HCT116 (cell line): ENCODE measurements at regions not wholly inside any gene's neighbourhood (a gene's known extent, or its start where the extent isn't known, plus 50 kb on each side); places are given as distances from the start of the nearest gene placed in this dataset.

ENCODE experiments used
- ATAC-seq: fragments of 200-7000 bp; cut with Tn5 transposase; 2 replicates; pipeline ENCODE4 v1.9.1; 2020; ENCODE audit warnings: mild to moderate bottlenecking, moderate library complexity
- BruUV-seq: library from RNA; stranded (reverse); fragments of 400-500 nt; replicated peaks from 2 replicates; lab custom pipeline; 2021; lab: Mats Ljungman, UMichigan
- CTCF ChIA-PET: fragments of 300-600 bp; sonication (Branson Sonifier 250); formaldehyde crosslinking; loops from one replicate; lab custom pipeline; 2021; ENCODE audit warnings: antibody characterized with exemption; lab: Charles Lee
- POLR2A ChIA-PET: fragments of 300-600, 350-600 bp; sonication (Branson Sonifier 250); formaldehyde crosslinking; loops from one replicate; lab custom pipeline; 2021; ENCODE audit warnings: antibody characterized with exemption; lab: Charles Lee
- RAD21 ChIA-PET, 2 experiments: fragments of 300-600 bp; sonication (Branson Sonifier 250); formaldehyde crosslinking; loops; one replicate each; lab custom pipeline; 2023; ENCODE audit warnings: low total read pairs in 2 of 2; ENCODE audit not compliant: uncharacterized antibody in 2 of 2, unreplicated experiment in 2 of 2, low non-redundant PET in 1 of 2; lab: Charles Lee
- DNase-seq: peaks from one replicate; pipeline ENCODE4 v3.0.0-alpha.2; 2010; ENCODE audit warnings: low read depth, low spot score
- H2AFZ ChIP-seq: fragments of 200-600 bp; shearing (Covaris generic), sonication (generic); 2 replicates; pipeline ENCODE4 v1.6.1; 2017; ENCODE audit warnings: low read depth, mixed run types, mixed read lengths, antibody characterized with exemption, low read length; ENCODE audit not compliant: poor library complexity, severe bottlenecking
- H3K27ac ChIP-seq: 2 replicates; pipeline ENCODE4 v1.5.1; 2012; ENCODE audit warnings: low read depth, low read length
- H3K27me3 ChIP-seq: fragments of 200-600 bp; sonication (generic); 2 replicates; pipeline ENCODE4 v1.6.1; 2016; ENCODE audit warnings: mixed run types, low read length, mixed read lengths; ENCODE audit not compliant: insufficient read depth
- H3K36me3 ChIP-seq, 2 experiments: fragments of 200-500 bp in 1 of 2; fragments of 200-600 bp in 1 of 2; sonication (Bioruptor generic) in 1 of 2; sonication (generic) in 1 of 2; 2 replicates each; pipeline versions ENCODE4 v1.5.1 to v1.6.1; 2014 to 2016; ENCODE audit warnings: low read length in 2 of 2, inconsistent platforms in 1 of 2, mixed read lengths in 1 of 2, mixed run types in 1 of 2; ENCODE audit not compliant: insufficient read depth in 2 of 2, control insufficient read depth in 1 of 2
- H3K4me1 ChIP-seq, 2 experiments: fragments of 200-600 bp in 1 of 2; sonication (generic) in 1 of 2; 2 replicates each; pipeline versions ENCODE4 v1.5.1 to v1.6.1; 2012 to 2017; ENCODE audit warnings: low read length in 2 of 2, inconsistent platforms in 1 of 2, mild to moderate bottlenecking in 1 of 2, mixed read lengths in 1 of 2, mixed run types in 1 of 2, moderate library complexity in 1 of 2; ENCODE audit not compliant: insufficient read depth in 2 of 2, control insufficient read depth in 1 of 2
- H3K4me2 ChIP-seq: fragments of 200-600 bp; sonication (generic); 2 replicates; pipeline ENCODE4 v1.6.1; 2017; ENCODE audit warnings: mixed run types, low read length, mixed read lengths
- H3K4me3 ChIP-seq, 2 experiments: fragments of 200-600 bp in 1 of 2; sonication (generic) in 1 of 2; replicated peaks in 1 of 2; 2 replicates each; pipeline ENCODE4 v1.5.1; 2011 to 2016; ENCODE audit warnings: low read length in 2 of 2, control low read depth in 1 of 2, low read depth in 1 of 2, mild to moderate bottlenecking in 1 of 2, mixed read lengths in 1 of 2, mixed run types in 1 of 2
- H3K79me2 ChIP-seq: fragments of 200-600 bp; sonication (generic); 2 replicates; pipeline ENCODE4 v1.6.1; 2017; ENCODE audit warnings: mild to moderate bottlenecking, mixed run types, low read length, moderate library complexity, mixed read lengths; ENCODE audit not compliant: insufficient read depth
- H3K9ac ChIP-seq: fragments of 200-600 bp; sonication (generic); 2 replicates; pipeline ENCODE4 v1.6.1; 2016; ENCODE audit warnings: low read length, mixed read lengths
- H3K9me2 ChIP-seq: fragments of 200-600 bp; sonication (generic), shearing (Covaris generic); 2 replicates; pipeline ENCODE4 v1.6.1; 2017; ENCODE audit warnings: mixed run types, mild to moderate bottlenecking, moderate library complexity; ENCODE audit not compliant: insufficient read depth
- H3K9me3 ChIP-seq, 2 experiments: fragments of 200-500 bp in 1 of 2; fragments of 200-600 bp in 1 of 2; sonication (Bioruptor generic) in 1 of 2; sonication (generic) in 1 of 2; 2 replicates each; pipeline ENCODE4 v1.6.1; 2014 to 2017; ENCODE audit warnings: low read length in 2 of 2, mixed read lengths in 2 of 2, inconsistent platforms in 1 of 2, low read depth in 1 of 2, mild to moderate bottlenecking in 1 of 2, mixed run types in 1 of 2, moderate library complexity in 1 of 2; ENCODE audit not compliant: control insufficient read depth in 1 of 2, insufficient read depth in 1 of 2
- H4K20me1 ChIP-seq: fragments of 200-600 bp; sonication (generic), shearing (Covaris generic); 2 replicates; pipeline ENCODE4 v1.6.1; 2017; ENCODE audit warnings: mixed run types, mild to moderate bottlenecking, moderate library complexity; ENCODE audit not compliant: insufficient read depth
- CEBPB ChIP-seq: IDR thresholded peaks from 2 replicates; pipeline ENCODE4 v1.6.1; 2012; ENCODE audit warnings: low read depth
- EGR1 ChIP-seq: IDR thresholded peaks from 2 replicates; pipeline ENCODE4 v1.6.1; 2012; ENCODE audit warnings: low read depth
- EZH2phosphoT487 ChIP-seq: fragments of 200-600 bp; IDR thresholded peaks from 2 replicates; pipeline ENCODE4 v1.6.1; 2018; ENCODE audit warnings: antibody characterized with exemption, borderline replicate concordance
- JUND ChIP-seq: IDR thresholded peaks from 2 replicates; pipeline ENCODE4 v1.6.1; 2012
- MAX ChIP-seq: IDR thresholded peaks from 2 replicates; pipeline ENCODE4 v1.6.1; 2012
- POLR2AphosphoS5 ChIP-seq: IDR thresholded peaks from 2 replicates; pipeline ENCODE4 v1.6.1; 2011; ENCODE audit warnings: mild to moderate bottlenecking, low read depth, low read length, moderate library complexity
- SP1 ChIP-seq: IDR thresholded peaks from 2 replicates; pipeline ENCODE4 v1.6.1; 2012; ENCODE audit warnings: low read depth
- ZBTB33 ChIP-seq: IDR thresholded peaks from 2 replicates; pipeline ENCODE4 v1.6.1; 2011; ENCODE audit warnings: mild to moderate bottlenecking, low read length, moderate library complexity; ENCODE audit not compliant: insufficient replicate concordance; ENCODE audit errors: extremely low read depth
- intact Hi-C: fragments of 100-400 bp; cut with micrococcal nuclease; formaldehyde crosslinking; loops from 2 replicates; pipeline ENCODE4 v1.10.0; 2022
- TF ChIP-seq, protein P1 (sequence below): IDR thresholded peaks from 2 replicates; pipeline ENCODE4 v1.6.1; 2012

DNA sequence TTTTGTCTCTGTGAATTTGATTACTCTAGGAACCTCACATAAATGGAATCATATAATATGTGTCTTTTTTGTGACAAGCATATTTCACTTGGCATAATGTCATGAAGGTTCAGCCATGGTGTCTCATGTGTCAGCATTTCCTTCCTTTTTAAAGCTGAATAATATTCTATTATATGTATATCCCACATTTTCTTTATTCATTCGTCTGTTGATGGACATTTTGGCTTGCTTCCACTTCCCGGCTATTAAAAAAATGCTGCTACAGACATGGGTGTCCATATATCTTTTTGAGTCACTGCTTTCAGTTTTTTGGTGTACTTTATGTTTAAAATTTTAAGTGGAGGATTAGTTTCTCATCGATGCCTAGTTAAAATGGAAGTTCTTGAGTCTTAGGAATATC is 59.8 kb upstream of the C5orf63 start:
- no peak for TF ChIP-seq CEBPB
- TF ChIP-seq EZH2phosphoT487 = no peak
- TF ChIP-seq, protein P1, sequence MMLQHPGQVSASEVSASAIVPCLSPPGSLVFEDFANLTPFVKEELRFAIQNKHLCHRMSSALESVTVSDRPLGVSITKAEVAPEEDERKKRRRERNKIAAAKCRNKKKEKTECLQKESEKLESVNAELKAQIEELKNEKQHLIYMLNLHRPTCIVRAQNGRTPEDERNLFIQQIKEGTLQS = no peak
- no peak for TF ChIP-seq SP1
- TF ChIP-seq EGR1 = no peak
- TF ChIP-seq MAX = no peak
- no peak for TF ChIP-seq ZBTB33
- TF ChIP-seq POLR2AphosphoS5 = no peak
- TF ChIP-seq, all 23 proteins: peak for 0
- Histone ChIP-seq H3K9me3 (no peaks in the 10 kb centered on the region), H3K27me3 (no peaks in the 10 kb centered on the region), H3K79me2 (no peaks in the 10 kb centered on the region), H3K4me2 (no peak overlapping the region), H3K4me1 (no peaks in the 10 kb centered on the region), H3K4me3 (no peak overlapping the region), H3K36me3 (no peaks in the 10 kb centered on the region), H3K27ac (no peak overlapping the region), H4K20me1 (no peaks in the 10 kb centered on the region), H3K9ac (no peak overlapping the region), H2AFZ (no peak overlapping the region), H3K9me2 (no peaks in the 10 kb centered on the region)
- ChIA-PET POLR2A (no interaction called here), RAD21 (no interaction called here), CTCF (no interaction called here)
- DNase-seq (no peak), ATAC-seq (no peak)
- BruUV-seq = no TSS peak
- intact Hi-C loops = no loop called here

DNA sequence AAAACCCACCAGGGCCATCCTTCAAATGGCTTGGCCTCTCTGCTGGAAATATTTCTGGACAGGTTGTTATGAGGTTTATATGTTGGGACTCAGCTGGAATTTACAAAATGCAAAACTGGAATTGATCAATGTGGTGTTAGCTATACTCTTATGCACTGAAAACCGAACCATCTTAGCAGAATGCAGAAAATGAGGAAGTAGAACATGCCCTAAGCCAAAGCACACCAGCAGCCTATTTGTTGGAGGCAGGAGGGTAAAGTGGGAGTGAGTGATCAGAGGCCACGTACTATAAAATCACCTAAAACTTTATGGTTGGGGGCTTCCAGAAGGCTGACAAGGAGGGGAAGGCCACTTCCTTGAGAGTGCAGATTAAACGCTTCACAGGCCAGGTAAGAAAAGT is 63.6 kb upstream of the C5orf63 start:
- POLR2A ChIA-PET = no interaction called here
- Histone ChIP-seq H3K27me3 (no peaks in the 10 kb centered on the region), H3K79me2 (no peaks in the 10 kb centered on the region), H3K9me2 (no peaks in the 10 kb centered on the region), H3K4me3 (no peak overlapping the region), H4K20me1 (no peaks in the 10 kb centered on the region), H3K4me2 (no peak overlapping the region), H2AFZ (no peak overlapping the region), H3K27ac (no peak overlapping the region), H3K9me3 (no peaks in the 10 kb centered on the region), H3K4me1 (no peaks in the 10 kb centered on the region), H3K9ac (no peak overlapping the region), H3K36me3 (no peaks in the 10 kb centered on the region)
- RAD21 ChIA-PET = no interaction called here
- DNase-seq (no peak), ATAC-seq (no peak)
- intact Hi-C loops = no loop called here
- BruUV-seq = no TSS peak
- TF ChIP-seq JUND = no peak
- CTCF ChIA-PET = no interaction called here
